Stimulated activated CD4-positive, alpha-beta T cell treated with anti-CD3 and anti-CD28 coated beads, Interleukin-12 subunit alpha, Interleukin-12 subunit beta, amount 100 ng/mL, for 24 hours (primary cell): ENCODE measurements at regions not wholly inside any gene's neighbourhood (a gene's known extent, or its start where the extent isn't known, plus 50 kb on each side); places are given as distances from the start of the nearest gene placed in this dataset.
"Not testable (repeated sequence)": the region's sequence is repeated elsewhere in the genome, so short reads cannot be mapped to it uniquely, and the experiment has no call there.

Source experiments
- DNase-seq, 2 experiments: peaks; one replicate each; pipeline ENCODE4 v3.0.0-alpha.2; 2020; ENCODE audit warnings: low read depth in 2 of 2

DNA sequence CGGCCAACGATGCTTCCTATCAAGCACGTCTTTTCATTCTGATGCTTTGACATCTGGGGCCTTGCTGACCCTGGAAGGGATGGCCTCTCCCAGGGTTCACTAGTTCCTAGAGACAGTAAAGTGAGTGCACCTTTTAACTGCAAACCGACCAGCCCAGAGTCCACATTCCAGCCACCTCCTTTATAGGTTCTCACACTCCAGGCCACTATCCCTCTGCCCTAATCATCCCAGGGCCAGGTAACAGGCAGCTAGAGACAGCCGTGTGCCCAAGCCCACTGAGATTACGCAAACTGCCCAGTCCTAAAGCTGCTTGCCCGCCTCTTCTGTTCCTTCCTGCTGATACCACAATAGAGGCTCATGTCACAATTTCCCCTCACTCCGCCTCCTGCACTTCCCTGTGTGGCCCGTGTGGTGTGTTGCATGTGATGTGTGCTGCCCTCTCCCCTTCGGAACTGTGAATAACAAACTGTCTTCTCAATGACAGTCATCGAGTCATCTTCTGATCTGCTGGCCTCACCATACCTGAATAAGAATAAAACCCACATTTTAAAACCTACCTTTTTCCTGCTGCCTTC, 123.7 kb upstream of the EXOC2 start:
- peak; percentile 15 to 38 for DNase-seq

DNA sequence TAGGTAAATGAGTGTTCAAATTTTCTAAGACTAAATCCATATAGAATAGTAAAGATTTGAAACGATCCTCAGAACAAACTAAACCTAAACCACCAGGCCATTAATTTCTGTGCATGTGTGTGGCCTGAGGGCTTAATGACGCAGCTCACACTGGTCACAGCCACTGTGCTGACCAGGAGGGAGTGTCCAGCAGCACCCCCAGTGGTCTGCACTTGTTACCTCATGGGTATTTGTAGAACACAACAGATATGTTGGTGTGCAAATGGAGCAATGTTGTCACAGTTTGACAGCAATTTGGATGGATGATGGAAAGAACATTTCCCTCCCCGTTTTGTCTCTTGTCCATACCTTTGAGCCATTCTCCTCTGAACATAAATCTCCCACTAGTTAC, 122.4 kb upstream of the EXOC2 start:
- DNase-seq: no peak

DNA sequence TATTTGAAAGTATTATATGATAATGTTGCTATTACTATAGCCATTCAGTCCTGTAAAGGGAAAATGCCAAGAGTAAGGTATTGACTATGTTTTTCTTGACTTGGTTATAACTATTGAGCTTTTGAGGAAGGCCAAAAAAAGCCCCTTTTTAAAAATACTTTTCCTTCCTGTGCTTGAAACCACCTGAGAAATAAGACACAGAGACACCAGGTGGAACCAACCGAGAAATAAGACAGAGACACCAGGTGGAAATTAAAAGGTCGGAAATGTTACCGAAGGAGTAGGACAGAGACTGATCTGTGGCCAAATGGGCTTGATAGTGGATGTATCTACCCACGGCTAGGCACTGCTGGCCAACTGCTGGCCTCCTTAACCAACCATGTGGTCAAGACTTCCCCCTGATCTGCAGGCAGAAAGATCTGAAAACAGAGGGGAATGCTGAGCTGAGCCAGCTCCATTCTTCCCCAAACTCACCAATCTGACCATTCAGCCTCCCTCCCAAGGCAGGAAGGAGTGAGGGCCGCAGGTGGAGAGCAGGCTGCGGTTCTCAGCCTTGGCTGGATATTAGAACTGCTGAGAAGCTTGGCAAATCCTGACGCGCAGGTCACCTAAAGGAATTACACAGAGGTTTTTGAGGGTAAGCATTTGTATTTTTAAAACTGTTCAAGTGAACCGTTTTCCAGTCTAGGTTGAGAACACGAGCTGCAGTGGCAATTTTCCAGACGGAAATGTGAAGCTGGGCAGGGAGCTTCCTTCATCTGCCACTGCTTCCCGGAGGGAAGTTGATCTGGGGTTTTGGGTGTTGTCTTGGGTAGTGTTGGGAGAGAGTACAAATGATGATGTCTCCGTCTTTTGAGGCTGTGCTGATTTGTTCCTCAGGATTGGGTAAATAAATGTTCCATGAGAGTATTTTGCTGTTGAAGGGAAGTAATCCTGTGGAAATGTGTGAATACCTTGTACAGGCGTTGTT, 121.7 kb upstream of the EXOC2 start:
- no peak for DNase-seq

DNA sequence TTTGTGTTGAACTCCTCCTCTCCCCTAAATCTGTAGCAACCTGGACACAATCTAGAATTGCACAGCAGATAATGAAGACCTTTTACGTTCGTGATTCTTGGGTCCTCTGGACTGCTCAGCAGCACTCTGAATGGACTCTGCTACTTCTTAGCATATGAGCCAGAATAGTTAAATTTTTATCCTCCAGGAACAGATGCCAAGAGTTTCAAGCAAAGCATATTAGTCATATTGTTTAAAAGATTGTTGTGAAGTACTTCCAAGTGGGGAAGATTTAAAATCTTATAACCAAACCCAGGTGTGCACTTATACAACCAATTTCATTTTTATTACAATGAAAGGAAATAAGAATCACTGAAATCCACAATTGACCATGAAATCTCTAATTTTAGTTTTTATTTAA, 118.9 kb upstream of the EXOC2 start:
- DNase-seq: no peak

DNA sequence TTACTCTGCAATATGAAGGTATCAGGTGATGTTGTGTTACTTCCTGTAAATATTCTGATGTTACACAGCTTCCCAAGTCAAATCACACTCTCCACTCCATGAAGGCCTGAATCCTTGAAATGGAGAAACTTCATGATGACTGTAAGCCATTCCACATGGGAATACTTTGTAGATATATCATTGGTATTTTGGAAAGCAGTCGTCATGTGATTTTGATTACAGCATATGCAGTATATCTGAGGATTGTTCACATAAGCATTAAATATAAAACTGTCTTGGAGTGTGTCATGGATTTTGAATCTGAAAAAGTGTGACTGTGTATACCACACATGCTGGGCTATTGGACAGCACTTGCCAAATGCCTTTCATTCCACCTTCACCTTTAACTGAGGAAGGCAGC, 118.3 kb upstream of the EXOC2 start:
- no peak for DNase-seq

DNA sequence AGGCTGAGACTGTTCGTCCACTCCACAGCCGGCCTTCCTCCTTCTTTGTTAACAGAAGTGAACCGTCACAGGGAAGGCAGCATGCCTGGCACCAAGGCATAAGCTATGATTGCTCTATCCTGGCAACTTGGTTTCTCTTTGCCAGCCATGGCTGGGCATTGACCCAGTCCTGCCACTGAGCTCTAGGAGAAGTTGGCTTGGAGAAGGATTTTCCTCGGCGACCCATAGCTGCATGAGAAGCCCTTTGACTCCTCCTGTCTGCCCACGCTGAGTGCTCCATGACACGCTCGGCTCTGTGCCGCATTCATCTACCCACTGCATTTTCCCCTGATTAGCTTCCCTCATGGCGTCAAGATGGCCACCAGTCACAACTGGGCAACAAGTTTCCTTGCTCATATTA, 111.8 kb upstream of the EXOC2 start:
- DNase-seq: no peak

DNA sequence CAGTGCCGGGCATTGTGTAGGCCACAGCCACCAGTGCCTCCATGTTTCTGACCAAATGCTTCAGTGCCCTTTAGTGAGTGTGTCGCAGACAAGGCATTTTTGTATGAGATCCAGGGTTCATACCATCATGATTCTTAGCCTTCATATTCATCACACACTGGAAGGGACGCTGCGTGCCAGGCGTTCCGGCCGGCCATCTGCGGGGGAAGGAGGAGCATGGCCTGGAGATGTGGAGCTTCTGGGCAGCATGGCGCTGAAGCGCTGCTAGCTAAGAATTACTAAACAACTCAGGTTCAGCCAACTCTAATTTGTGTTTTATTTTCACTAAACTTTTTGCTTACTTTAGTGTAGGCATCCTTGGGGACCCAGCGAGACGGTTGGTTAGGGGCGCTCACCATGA, 111.4 kb upstream of the EXOC2 start:
- no peak for DNase-seq

DNA sequence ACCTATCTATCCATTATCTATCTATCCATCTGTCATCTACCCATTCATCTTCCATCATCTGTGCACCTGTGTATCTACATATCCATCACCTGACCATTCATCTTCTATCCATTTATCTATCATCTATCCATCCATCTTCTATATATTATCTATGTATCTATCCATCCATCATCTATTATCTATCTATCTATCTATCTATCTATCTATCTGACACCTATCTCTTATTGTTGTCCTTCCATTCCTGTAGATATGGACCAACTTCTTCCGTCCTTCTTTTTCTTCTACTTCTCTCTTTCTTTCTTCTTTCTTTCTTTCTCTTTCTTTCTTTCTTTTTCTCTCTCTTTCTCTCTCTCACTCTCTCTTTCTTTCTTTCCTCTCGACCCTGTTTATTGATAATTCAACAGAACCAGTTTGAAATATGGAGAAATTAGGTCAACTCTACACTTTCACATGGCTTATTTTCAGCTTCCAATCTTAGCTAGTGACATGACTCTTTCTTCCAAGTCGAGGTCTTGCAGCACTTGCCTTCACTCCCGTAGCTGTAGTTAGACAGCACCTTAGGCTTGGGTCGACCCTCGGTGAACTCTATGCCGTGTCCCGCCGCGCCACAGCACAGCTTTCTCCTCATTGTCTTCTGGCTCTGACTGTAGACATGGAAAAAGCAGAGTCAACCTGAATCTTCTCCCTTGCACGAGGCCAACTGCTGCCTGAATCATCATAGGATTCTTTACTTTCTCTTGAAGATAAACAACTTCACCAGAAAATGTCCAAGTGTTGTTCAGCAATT, 110.4 kb upstream of the EXOC2 start:
- DNase-seq: no peak

DNA sequence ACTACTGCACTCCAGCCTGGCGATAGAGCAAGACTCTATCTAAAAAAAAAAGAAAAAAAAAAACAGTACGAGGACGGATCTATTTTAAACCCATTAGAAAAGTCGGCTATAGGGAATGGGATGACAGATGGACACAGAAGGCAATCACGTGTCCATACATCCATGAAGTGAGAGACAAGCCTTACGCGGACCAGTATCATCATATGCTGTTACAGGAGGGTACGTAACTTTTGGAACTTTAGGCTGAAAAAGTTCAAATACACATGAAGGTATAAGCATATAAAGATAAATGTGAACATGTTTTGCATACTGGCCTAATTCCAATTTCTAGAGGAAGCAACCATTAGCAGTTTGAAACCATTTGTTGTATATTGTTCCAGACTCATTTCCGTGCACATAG, 109.8 kb upstream of the EXOC2 start:
- no peak for DNase-seq

DNA sequence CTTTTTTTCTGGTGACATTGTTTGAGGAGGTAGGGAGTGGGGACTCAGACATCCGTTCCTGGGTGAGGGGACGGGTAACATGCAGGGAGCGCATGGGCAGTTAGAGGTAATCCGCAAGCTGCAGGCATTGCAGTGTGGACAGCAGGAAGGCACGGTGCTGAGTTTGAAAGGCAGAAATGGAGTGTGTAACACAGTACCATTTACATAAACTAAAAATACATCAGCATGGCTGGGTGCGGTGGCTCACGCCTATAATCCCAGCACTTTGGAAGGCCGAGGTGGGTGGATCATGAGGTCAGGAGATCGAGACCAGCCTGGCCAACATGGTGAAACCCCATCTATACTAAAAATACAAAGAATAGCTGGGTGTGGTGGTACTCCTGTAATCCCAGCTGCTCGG, 109.3 kb upstream of the EXOC2 start:
- DNase-seq: not testable (repeated sequence)

DNA sequence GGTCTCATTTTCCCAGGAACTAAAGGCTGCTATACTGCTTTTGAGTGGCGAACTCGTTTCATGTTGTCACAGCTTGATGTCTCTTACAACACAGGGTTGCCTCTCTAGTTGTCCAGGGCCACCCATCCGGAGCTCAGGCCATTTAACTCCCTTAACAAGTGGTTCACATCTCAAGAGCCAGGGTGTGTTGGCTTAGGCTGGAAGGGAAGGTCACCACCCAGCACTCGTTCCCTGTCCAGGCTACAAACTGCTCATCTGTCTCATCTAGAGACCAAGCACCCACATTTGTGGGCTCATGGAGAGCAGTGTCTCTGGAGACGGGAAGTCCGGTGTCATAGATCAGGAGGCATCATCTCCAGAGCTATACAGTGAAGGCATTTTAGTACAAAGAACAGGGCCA, 106.8 kb upstream of the EXOC2 start:
- no peak for DNase-seq

DNA sequence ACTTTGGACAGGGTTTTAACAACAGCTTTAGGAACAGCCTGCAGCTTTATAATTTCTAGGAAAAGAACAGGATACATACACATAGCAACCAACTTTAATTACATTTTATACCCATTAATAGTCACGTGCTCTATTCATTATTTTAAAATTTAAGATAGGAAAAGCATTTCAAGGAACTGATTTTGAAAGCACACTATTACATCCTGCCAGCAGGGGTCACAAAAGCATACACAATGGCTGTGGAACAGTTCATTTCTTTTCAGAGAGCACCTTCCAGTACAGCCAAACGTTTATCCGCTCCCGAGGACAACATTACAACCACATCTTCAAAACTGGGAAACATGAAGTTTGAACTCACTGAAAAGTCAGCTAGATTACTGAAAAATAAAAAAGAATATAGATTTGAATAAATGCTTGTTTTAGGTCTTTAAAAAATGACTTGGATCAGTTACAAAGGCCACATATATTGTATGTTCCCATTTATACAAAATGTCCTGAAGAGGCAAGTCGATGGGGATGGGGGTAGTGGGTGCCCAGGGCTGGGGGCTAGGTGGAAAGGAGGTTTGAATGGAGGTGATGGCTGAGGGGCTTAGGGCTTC, 104.6 kb upstream of the EXOC2 start:
- DNase-seq: peak in 1 of 2 experiments; percentile 21

DNA sequence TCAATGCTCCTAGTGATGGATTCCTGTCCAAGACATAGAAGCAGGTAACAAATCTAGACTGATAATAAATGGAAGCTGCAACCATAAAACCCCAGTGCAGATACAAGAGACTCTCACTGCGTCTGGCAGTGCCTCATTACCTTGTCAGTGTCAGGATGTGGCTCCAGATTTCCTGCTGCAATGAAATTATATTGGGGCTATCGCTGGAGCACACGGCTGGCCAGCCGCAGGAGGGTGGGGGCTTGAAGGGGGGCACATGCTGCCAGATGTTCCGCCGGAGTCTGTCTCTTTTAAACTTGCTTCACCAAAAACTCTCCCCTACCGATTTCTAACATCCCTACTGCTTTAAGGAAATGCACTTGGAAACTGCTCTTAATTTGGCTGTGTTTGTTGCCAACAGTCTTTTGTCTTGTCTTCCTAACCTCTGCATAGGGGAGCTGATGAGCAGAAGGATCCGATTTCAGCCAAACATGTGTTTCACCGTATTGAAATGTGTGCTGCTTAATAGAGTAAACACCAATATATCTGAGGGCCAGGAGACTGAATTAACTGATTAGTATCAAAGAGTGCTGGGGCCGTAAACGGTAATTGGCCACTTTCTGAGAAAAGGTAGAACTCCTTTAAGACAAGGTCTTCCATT, 102.2 kb upstream of the EXOC2 start:
- no peak for DNase-seq

DNA sequence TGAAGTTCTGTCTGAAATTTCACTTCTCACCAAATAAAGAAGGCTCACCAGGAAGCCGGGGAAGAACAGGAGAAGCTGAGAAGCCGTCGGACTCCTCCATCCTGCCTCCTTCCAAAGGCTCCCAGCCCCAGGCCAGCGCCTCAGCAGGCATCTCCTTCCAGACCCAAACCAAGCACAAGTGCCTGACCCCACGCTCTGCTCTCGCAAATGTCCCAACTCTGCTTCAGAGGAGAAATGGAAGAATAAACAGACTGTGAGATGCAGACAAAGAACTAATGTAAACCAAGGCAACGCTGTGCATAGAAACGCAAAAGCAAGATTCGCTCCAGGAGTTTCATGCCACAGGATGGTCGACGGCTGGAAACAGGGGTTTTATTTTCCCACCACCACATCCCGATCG, 100.3 kb upstream of the EXOC2 start:
- no peak for DNase-seq

DNA sequence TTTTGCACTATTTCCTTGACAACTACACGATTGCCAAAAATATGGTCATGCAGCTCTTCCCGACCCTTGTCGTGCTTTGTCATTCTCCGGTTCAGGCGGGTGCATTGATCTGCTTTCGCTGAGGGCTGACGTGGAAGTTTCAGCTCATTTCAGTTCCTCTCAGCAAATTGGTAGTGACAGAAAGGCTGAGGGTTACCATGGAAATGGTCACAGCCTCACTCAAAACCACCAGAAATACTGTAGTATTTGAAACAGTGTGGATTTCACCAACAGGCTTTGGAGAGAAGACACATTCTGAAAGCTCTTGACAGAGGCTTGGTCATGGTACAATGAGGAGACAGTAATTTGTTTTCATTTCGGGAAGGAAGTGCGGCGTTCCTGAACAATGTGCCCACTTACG, 99.7 kb upstream of the EXOC2 start:
- no peak for DNase-seq

DNA sequence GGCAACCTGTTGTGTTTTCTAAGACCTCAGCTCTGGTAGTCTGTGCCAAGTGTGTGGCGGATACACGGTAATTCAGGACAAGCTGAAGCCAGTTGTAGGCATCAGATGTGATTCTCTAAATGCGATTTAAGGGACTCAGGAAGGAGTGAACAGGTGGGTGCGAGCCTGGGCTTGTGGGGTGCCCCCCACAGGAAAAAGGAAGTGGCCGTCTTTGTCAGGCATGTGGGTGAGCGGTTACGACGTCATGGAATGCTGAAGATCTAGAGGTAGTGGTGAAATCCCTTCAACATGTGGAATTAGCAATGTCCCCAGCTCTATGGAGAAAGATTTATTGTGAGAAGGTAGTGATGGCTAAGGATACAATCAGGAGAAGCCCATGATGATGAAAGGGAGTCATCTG, 95.1 kb upstream of the EXOC2 start:
- peak in 1 of 2 experiments; percentile 23 for DNase-seq

DNA sequence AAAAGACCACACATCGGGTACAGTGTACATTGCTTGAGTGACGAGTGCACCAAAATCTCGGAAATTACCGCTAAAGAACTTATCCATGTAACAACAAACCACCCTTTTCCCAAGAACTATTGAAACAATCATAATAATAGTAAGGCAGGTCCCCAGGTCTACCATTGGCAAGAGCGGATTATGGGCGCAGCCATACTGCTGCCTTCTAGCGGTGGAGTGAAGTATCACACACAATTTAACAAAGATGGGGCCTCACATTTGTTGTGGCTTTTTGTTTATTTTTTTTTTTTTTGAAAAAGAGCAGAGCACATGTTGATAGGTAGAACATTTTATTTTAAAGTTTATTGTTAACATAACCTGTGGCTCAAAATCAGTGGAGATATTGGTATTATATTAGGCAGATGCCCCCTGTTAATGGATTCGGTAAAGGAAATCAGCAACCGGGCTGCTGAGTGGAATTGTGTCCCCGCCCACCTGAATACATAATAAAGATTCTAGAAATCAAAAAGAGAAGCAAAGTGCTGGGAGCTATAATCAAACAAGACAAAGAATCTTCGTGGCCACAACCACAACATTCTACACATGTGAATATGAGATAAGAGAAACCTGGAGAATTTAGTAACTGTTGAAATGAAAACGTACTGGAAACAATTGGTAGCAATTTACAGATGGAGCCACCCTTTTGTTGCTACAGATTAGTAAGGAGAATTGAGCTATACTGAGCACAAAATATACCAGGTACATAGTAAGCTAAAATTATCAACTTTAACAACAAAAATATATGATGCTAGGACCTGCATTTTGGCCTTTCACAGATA, 94.2 kb upstream of the EXOC2 start:
- DNase-seq: no peak

DNA sequence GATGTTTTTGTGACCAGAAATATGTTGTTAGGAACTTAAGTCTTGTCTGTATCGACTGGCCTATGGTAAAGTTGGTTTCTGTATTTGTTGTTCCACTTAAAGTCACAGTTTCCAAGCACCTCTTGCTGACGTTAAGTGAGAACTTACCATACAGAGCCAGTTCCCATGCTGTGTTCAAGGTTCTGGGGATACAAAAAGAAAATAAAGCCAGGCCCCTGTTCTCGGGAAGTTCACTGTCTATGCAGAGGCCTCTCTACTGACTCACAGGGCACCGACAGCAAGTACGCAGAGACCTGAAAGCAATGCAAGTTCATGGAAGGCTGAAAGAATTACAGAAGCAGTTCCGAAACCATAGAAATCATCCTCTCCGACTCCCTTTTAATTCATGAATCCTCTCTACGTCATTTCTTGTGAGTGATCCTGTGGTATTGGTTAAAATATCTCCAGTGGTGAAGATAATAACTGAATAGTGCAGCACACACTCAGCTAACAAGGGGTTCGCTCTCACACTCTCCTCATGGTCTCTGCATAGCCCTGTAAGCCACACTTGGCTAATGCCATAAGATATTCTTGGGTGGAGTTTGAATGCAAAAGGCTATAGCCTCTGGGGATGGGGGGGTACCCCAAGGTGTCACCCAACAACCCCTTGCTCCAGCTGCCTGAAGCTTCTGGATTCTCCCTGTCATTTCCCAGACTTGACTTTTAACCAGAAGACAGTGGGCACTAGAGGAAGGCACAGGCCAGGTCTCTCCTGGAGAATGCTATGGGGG, 91.2 kb upstream of the EXOC2 start:
- DNase-seq: no peak

DNA sequence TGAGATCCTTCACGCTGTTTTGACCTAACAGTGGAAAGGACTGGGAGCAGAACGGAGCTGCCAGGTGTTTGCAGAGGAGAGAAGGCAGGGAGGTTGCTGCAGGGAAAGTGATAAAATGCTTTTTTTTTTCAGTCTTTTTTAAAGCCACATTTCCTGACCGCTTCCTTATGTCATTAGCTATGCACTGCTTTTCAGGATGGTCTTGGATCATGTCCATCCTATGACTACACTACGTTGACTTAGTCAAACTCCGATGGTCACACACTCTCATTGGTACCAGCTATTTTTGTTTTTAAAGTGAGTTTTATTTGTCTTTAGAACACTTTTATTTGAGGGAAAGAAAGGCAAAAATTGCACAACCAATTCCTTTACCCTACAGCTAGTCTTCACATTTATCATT, 89.2 kb upstream of the EXOC2 start:
- DNase-seq: no peak

DNA sequence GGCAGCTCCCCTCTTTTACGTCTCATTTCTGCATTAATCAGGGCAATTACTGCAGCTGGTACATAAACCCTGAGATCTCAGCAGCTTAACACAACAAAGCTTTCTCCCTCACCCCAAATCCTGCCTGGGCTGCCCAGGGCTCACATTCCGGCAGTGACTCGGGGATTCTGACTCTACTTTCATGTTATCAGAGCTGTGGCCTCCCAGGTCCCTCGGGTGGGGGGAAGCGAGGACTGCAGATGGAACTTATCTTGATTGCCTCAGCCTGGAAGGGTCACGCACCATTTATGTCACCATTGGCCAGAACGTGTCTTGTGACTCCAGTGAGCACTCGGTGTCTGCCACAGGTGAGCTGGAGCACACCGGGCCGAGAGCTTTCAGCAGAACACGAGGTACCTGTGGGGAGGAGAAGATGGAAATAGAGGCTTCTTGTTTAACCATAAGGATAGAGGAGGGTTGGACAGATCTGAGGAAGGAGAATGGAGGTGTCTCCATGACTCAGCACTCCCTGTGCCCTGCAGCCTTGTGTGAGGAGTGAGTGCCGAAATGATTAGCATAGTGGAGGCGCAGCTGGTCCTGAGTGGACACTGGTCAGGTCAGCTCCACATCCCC, 88.5 kb upstream of the EXOC2 start:
- no peak for DNase-seq
